ENCODE measurements at regions not wholly inside any gene's neighbourhood (a gene's known extent, or its start where the extent isn't known, plus 50 kb on each side); places are given as distances from the start of the nearest gene placed in this dataset.

DNA sequence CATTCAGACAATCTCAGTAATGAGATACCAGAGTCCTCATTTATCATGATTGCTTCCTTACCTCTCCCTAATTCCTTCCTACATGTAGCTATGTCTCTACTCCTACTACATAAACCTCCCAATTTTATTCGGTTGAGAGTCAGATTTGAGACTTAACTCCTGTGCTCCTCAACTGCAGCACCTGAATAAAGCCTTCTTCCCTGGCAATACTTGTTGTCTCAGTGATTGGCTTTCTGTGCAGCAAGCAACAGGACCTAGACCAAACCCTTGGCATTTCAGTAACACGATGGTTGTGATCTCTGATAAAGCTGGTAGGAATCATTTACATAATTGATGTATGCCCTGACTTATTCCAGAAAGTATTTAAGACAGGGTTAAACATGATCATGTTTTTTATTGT is 106.7 kb upstream of the NANOGP8 start (continued):
- no peak for TF ChIP-seq ZBTB11 (CRISPR knock-in tag; IDR thresholded peaks at IDR 0.05)
- no peak for TF ChIP-seq ZNF175 (CRISPR knock-in tag; IDR thresholded peaks at IDR 0.05; ENCODE audit: low read depth)
- no peak for TF ChIP-seq ZBTB9 (CRISPR knock-in tag; IDR thresholded peaks at IDR 0.05)
- peak in 1 of 2 experiments; percentile 58; a peak in 1 of 4 replicates for TF ChIP-seq TRIM24 (IDR thresholded peaks at IDR 0.05)
- peak; percentile 99 for TF ChIP-seq ZNF124 (CRISPR knock-in tag; IDR thresholded peaks at IDR 0.05)
- TF ChIP-seq ESRRB (CRISPR knock-in tag; IDR thresholded peaks at IDR 0.05; ENCODE audit: borderline replicate concordance) = no peak
- TF ChIP-seq PCBP2 (IDR thresholded peaks at IDR 0.05; ENCODE audit: low read depth, low read length, poor library complexity, severe bottlenecking) = no peak
- TF ChIP-seq ZNF146 (CRISPR knock-in tag; IDR thresholded peaks at IDR 0.05; ENCODE audit: unreplicated experiment) = no peak
- TF ChIP-seq STAT5B (CRISPR knock-in tag; IDR thresholded peaks at IDR 0.05) = no peak
- TF ChIP-seq CHD4 (IDR thresholded peaks at IDR 0.05; ENCODE audit: insufficient read depth, insufficient replicate concordance, low read depth, low read length, poor library complexity, severe bottlenecking) = no peak
- TF ChIP-seq FOXM1 (IDR thresholded peaks at IDR 0.05; ENCODE audit: low read depth) = no peak
- no peak for TF ChIP-seq FOXM1 (CRISPR knock-in tag; IDR thresholded peaks at IDR 0.05; ENCODE audit: low read depth)
- TF ChIP-seq ZNF280A (IDR thresholded peaks at IDR 0.05; ENCODE audit: low read depth, partially characterized antibody) = peak; percentile 71
- no peak for TF ChIP-seq ZNF431 (CRISPR knock-in tag; IDR thresholded peaks at IDR 0.05)
